ENCODE measurements at regions not wholly inside any gene's neighbourhood (a gene's known extent, or its start where the extent isn't known, plus 50 kb on each side); places are given as distances from the start of the nearest gene placed in this dataset.

DNA sequence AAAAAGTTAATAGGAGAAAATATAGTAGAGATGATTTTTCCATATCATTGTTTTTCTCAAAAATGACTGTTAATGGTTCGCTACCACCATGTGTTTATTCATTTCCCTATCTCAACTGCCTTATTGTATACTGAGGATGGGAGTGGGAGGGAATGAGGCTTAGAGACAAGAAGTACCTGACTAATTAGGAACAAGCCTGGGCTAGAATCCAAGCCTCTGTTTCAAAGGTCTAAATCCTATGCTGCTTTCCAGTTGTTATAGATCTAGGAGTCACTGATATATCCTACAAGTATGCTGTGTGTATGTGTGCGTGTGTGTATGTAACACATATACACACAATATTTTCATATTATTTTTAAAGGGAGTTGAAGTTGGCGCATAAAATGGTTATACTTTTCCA lies 465.9 kb downstream of the EPHA4 start:
- TF ChIP-seq, protein P1, sequence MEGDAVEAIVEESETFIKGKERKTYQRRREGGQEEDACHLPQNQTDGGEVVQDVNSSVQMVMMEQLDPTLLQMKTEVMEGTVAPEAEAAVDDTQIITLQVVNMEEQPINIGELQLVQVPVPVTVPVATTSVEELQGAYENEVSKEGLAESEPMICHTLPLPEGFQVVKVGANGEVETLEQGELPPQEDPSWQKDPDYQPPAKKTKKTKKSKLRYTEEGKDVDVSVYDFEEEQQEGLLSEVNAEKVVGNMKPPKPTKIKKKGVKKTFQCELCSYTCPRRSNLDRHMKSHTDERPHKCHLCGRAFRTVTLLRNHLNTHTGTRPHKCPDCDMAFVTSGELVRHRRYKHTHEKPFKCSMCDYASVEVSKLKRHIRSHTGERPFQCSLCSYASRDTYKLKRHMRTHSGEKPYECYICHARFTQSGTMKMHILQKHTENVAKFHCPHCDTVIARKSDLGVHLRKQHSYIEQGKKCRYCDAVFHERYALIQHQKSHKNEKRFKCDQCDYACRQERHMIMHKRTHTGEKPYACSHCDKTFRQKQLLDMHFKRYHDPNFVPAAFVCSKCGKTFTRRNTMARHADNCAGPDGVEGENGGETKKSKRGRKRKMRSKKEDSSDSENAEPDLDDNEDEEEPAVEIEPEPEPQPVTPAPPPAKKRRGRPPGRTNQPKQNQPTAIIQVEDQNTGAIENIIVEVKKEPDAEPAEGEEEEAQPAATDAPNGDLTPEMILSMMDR (IDR thresholded peaks at IDR 0.05 in 4 of 5, conservative IDR thresholded peaks at IDR 0.05 in 1 of 5) = no peak
- TF ChIP-seq POLR2A (IDR thresholded peaks at IDR 0.05) = no peak

All from gastrocnemius medialis (tissue), 4 donors.